Kidney epithelial cell (primary cell): ENCODE measurements at regions not wholly inside any gene's neighbourhood (a gene's known extent, or its start where the extent isn't known, plus 50 kb on each side); places are given as distances from the start of the nearest gene placed in this dataset.

ENCODE experiments used
- DNase-seq: peaks from one replicate; pipeline ENCODE4 v3.0.0-alpha.2; 2010; ENCODE audit warnings: low read depth
- H3K27me3 ChIP-seq: 2 replicates; pipeline ENCODE4 v1.6.0; 2011; ENCODE audit warnings: low read length; ENCODE audit not compliant: control insufficient read depth, insufficient read depth
- H3K36me3 ChIP-seq: 2 replicates; pipeline ENCODE4 v1.5.1; 2011; ENCODE audit warnings: low read length; ENCODE audit not compliant: control insufficient read depth, insufficient read depth
- H3K4me3 ChIP-seq: 2 replicates; pipeline ENCODE4 v1.5.1; 2011; ENCODE audit warnings: low read depth, mild to moderate bottlenecking, control low read depth, low read length
- TF ChIP-seq, protein P1 (sequence below): IDR thresholded peaks from 2 replicates; pipeline ENCODE4 v1.5.1; 2011; ENCODE audit warnings: mild to moderate bottlenecking, moderate library complexity, low read length, control low read depth, inconsistent platforms; ENCODE audit not compliant: insufficient read depth, poor library complexity, severe bottlenecking

- no peak for DNase-seq
- H3K36me3 ChIP-seq, result no peaks in the 10 kb centered on the region
- TF ChIP-seq, protein P1, sequence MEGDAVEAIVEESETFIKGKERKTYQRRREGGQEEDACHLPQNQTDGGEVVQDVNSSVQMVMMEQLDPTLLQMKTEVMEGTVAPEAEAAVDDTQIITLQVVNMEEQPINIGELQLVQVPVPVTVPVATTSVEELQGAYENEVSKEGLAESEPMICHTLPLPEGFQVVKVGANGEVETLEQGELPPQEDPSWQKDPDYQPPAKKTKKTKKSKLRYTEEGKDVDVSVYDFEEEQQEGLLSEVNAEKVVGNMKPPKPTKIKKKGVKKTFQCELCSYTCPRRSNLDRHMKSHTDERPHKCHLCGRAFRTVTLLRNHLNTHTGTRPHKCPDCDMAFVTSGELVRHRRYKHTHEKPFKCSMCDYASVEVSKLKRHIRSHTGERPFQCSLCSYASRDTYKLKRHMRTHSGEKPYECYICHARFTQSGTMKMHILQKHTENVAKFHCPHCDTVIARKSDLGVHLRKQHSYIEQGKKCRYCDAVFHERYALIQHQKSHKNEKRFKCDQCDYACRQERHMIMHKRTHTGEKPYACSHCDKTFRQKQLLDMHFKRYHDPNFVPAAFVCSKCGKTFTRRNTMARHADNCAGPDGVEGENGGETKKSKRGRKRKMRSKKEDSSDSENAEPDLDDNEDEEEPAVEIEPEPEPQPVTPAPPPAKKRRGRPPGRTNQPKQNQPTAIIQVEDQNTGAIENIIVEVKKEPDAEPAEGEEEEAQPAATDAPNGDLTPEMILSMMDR, result no peak
Measured at GRCh38 chrX:57771689-57772088, 91.6 kb upstream of the NLRP2B start.

DNA sequence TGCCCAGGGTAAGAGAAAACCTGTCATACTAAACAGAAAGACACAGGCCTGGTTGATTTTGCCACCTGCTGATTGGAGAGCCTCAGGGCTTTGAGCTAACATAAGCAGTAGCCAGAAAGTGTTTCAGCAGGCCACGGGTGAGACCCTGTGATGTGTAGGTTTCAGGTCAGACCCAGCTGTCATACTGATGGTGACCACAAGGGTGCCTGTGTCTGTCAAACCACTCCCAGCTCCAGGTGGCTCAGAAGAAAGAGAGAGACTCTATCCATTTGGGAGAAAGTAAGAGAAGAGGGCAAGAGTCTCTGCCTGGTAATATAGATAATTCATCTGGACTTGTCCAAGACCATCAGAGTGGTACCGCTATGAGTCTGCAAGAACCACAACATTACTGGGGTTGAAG, 72.8 kb upstream of the NLRP2B start:
- Histone ChIP-seq H3K27me3 (no peaks in the 10 kb centered on the region), H3K36me3 (no peaks in the 10 kb centered on the region), H3K4me3 (no peak overlapping the region)
- TF ChIP-seq, protein P1, result no peak
- DNase-seq, result no peak

More at GRCh38 chrX:57771689-57772088, 91.6 kb upstream of the NLRP2B start:
- Histone ChIP-seq H3K27me3 (no peaks in the 10 kb centered on the region), H3K4me3 (no peak overlapping the region)

GRCh38 chrX:57741107-57741506, 61.0 kb upstream of the NLRP2B start:
- DNase-seq, result no peak
- TF ChIP-seq, protein P1, result no peak
- Histone ChIP-seq H3K4me3 (no peak overlapping the region), H3K36me3 (no peaks in the 10 kb centered on the region), H3K27me3 (no peaks in the 10 kb centered on the region)

DNA sequence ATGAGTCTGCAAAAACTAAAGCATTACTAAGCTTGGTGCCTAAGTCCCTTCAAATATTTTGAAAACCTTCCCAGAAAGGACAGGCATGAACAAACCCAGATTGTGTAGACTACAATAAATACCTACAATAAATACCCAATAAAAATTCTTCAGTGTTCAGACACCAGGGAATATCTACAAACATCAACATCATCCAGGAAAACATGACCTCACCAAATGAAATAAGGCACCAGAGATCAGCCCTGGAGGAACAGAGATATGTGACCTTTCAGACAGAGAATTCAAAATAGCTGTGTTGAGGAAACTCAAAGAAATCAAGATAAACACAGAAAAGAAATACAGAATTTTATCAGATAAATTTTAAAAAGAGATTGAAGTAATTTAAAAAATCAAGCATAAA, 57.8 kb upstream of the NLRP2B start:
- Histone ChIP-seq H3K27me3 (no peaks in the 10 kb centered on the region), H3K4me3 (no peak overlapping the region), H3K36me3 (no peaks in the 10 kb centered on the region)
- DNase-seq, result no peak
- TF ChIP-seq, protein P1, result no peak
